Dermis blood vessel endothelial cell (primary cell): ENCODE measurements at regions not wholly inside any gene's neighbourhood (a gene's known extent, or its start where the extent isn't known, plus 50 kb on each side); places are given as distances from the start of the nearest gene placed in this dataset.

ENCODE experiments used
- DNase-seq: peaks from one replicate; pipeline ENCODE4 v3.0.0; 2010

GRCh38 chr10:129097776-129098330, 369.2 kb upstream of the MGMT start:
- DNase-seq: no peak

GRCh38 chr10:129098517-129098916, 368.5 kb upstream of the MGMT start:
- DNase-seq: no peak

GRCh38 chr10:129099486-129099885, 367.6 kb upstream of the MGMT start:
- DNase-seq: no peak

GRCh38 chr10:129099992-129100391, 367.0 kb upstream of the MGMT start:
- no peak for DNase-seq

GRCh38 chr10:129101232-129101980, 365.6 kb upstream of the MGMT start:
- no peak for DNase-seq

GRCh38 chr10:129102906-129103693, 363.9 kb upstream of the MGMT start:
- peak; percentile 19 for DNase-seq

GRCh38 chr10:129104266-129105045, 362.6 kb upstream of the MGMT start:
- DNase-seq: no peak

GRCh38 chr10:129105266-129105665, 361.8 kb upstream of the MGMT start:
- DNase-seq: peak; percentile 33

GRCh38 chr10:129106314-129106713, 360.7 kb upstream of the MGMT start:
- DNase-seq: no peak

GRCh38 chr10:129107525-129107924, 359.5 kb upstream of the MGMT start:
- DNase-seq: no peak

- DNase-seq: no peak
These were observed 358.7 kb upstream of the MGMT start for GRCh38 chr10:129108378-129108777.

GRCh38 chr10:129108994-129109393, 358.0 kb upstream of the MGMT start:
- DNase-seq: no peak

GRCh38 chr10:129110780-129111179, 356.3 kb upstream of the MGMT start:
- DNase-seq: no peak

GRCh38 chr10:129111922-129112321, 355.1 kb upstream of the MGMT start:
- DNase-seq: no peak

- no peak for DNase-seq
These were observed 352.5 kb upstream of the MGMT start for GRCh38 chr10:129114588-129114987.

GRCh38 chr10:129116371-129116770, 350.7 kb upstream of the MGMT start:
- no peak for DNase-seq

- DNase-seq: no peak
These were observed 346.6 kb upstream of the MGMT start for GRCh38 chr10:129120441-129120840.

- no peak for DNase-seq
These were observed 344.2 kb upstream of the MGMT start for GRCh38 chr10:129122846-129123245.

GRCh38 chr10:129123428-129123827, 343.6 kb upstream of the MGMT start:
- no peak for DNase-seq

- DNase-seq: no peak
These were observed 340.1 kb upstream of the MGMT start for GRCh38 chr10:129126982-129127381.

- no peak for DNase-seq
These were observed 335.4 kb upstream of the MGMT start for GRCh38 chr10:129131457-129132132.

GRCh38 chr10:129133856-129134255, 333.2 kb upstream of the MGMT start:
- DNase-seq: no peak
